GM23338 (cell line): ENCODE measurements at regions not wholly inside any gene's neighbourhood (a gene's known extent, or its start where the extent isn't known, plus 50 kb on each side); places are given as distances from the start of the nearest gene placed in this dataset.

Experiments
- ATAC-seq: fragments of 200-7000 bp; cut with Tn5 transposase; 3 replicates; pipeline ENCODE4 v1.9.1; 2020
- DNase-seq: peaks from one replicate; pipeline ENCODE4 v3.0.0-alpha.2; 2015; ENCODE audit warnings: low spot score
- H2AFZ ChIP-seq: fragments of 200-600 bp; sonication (generic); 2 replicates; pipeline ENCODE4 v1.8.0; 2016; ENCODE audit warnings: antibody characterized with exemption, mild to moderate bottlenecking, moderate library complexity
- H3F3A ChIP-seq: fragments of 200-600 bp; sonication (generic); replicated peaks from 2 replicates; pipeline ENCODE4 v1.8.0; 2017; ENCODE audit warnings: antibody characterized with exemption, mixed run types, low read depth
- H3K27ac ChIP-seq: fragments of 200-600 bp; sonication (generic); 2 replicates; pipeline ENCODE4 v1.6.1; 2016; ENCODE audit warnings: low read depth
- H3K27me3 ChIP-seq: fragments of 200-600 bp; sonication (generic); 2 replicates; pipeline ENCODE4 v1.8.0; 2016; ENCODE audit warnings: mild to moderate bottlenecking, mixed run types, moderate library complexity; ENCODE audit not compliant: insufficient read depth
- H3K36me3 ChIP-seq: fragments of 200-600 bp; sonication (generic); 2 replicates; pipeline ENCODE4 v1.8.0; 2016; ENCODE audit warnings: mild to moderate bottlenecking; ENCODE audit not compliant: insufficient read depth
- H3K4me1 ChIP-seq: fragments of 200-600 bp; sonication (generic); 2 replicates; pipeline ENCODE4 v1.8.0; 2016; ENCODE audit warnings: mild to moderate bottlenecking, moderate library complexity; ENCODE audit not compliant: insufficient read depth
- H3K4me2 ChIP-seq: fragments of 200-600 bp; sonication (generic); 2 replicates; pipeline ENCODE4 v1.7.1; 2017; ENCODE audit warnings: mixed run types
- H3K4me3 ChIP-seq: fragments of 200-600 bp; sonication (generic); 2 replicates; pipeline ENCODE4 v1.6.1; 2016; ENCODE audit warnings: mixed run types
- H3K79me2 ChIP-seq: fragments of 200-600 bp; sonication (generic); replicated peaks from 2 replicates; pipeline ENCODE4 v1.8.0; 2017; ENCODE audit warnings: mild to moderate bottlenecking; ENCODE audit not compliant: insufficient read depth
- H3K9me2 ChIP-seq: fragments of 200-600 bp; sonication (generic); 2 replicates; pipeline ENCODE4 v1.8.0; 2017; ENCODE audit not compliant: insufficient read depth
- H4K20me1 ChIP-seq: fragments of 200-600 bp; sonication (generic); replicated peaks from 2 replicates; pipeline ENCODE4 v1.8.0; 2017; ENCODE audit warnings: mild to moderate bottlenecking; ENCODE audit not compliant: insufficient read depth
- H3K27ac Mint-ChIP-seq: 2 replicates; pipeline ENCODE4 v1.8.0; 2020; ENCODE audit warnings: inconsistent platforms, mild to moderate bottlenecking, moderate library complexity, mixed read lengths
- H3K27me3 Mint-ChIP-seq: 3 replicates; pipeline ENCODE4 v1.8.0; 2022; ENCODE audit warnings: low read depth, mild to moderate bottlenecking, moderate library complexity, mixed read lengths, inconsistent platforms; ENCODE audit not compliant: insufficient read depth, poor library complexity
- H3K36me3 Mint-ChIP-seq: 3 replicates; pipeline ENCODE4 v1.8.0; 2021; ENCODE audit warnings: low read depth, mild to moderate bottlenecking, inconsistent platforms, moderate library complexity, mixed read lengths
- H3K4me1 Mint-ChIP-seq: 3 replicates; pipeline ENCODE4 v1.8.0; 2020; ENCODE audit warnings: mild to moderate bottlenecking, inconsistent platforms, mixed read lengths
- H3K4me3 Mint-ChIP-seq: 3 replicates; pipeline ENCODE4 v1.8.0; 2021; ENCODE audit warnings: moderate library complexity, mild to moderate bottlenecking, inconsistent platforms, mixed read lengths
- H3K9me3 Mint-ChIP-seq: 3 replicates; pipeline ENCODE4 v1.8.0; 2020; ENCODE audit warnings: moderate library complexity, mild to moderate bottlenecking, inconsistent platforms, mixed read lengths
- CREB1 ChIP-seq: fragments of 250-450 bp; sonication (Bioruptor Pico); IDR thresholded peaks from 2 replicates; pipeline ENCODE4 v1.5.0; 2020; ENCODE audit warnings: low read depth, mild to moderate bottlenecking, moderate library complexity
- CTCF ChIP-seq, 2 experiments: fragments of 200-600 bp in 1 of 2; sonication (generic) in 1 of 2; conservative IDR thresholded peaks; 2 replicates each; pipeline versions ENCODE4 v1.5.1 to v1.6.1; 2016 to 2017; ENCODE audit warnings: antibody characterized with exemption in 2 of 2, low read depth in 2 of 2, mild to moderate bottlenecking in 2 of 2, moderate library complexity in 1 of 2
- ETS1 ChIP-seq: IDR thresholded peaks from 2 replicates; pipeline ENCODE4 v1.6.1; 2016; ENCODE audit warnings: antibody characterized with exemption
- EZH2 ChIP-seq: fragments of 200-600 bp; sonication (generic); IDR thresholded peaks from one replicate; pipeline ENCODE4 v1.8.0; 2017; ENCODE audit warnings: antibody characterized with exemption, mild to moderate bottlenecking, low read depth; ENCODE audit not compliant: unreplicated experiment
- EZH2phosphoT487 ChIP-seq: fragments of 200-600 bp; sonication (generic); IDR thresholded peaks from one replicate; pipeline ENCODE4 v1.8.1; 2018; ENCODE audit warnings: antibody characterized with exemption; ENCODE audit not compliant: unreplicated experiment
- JUNB ChIP-seq: IDR thresholded peaks from one replicate; pipeline ENCODE4 v1.6.1; 2016; ENCODE audit warnings: antibody characterized with exemption; ENCODE audit not compliant: unreplicated experiment
- POLR2AphosphoS5 ChIP-seq: IDR thresholded peaks from 2 replicates; pipeline ENCODE4 v1.6.1; 2016; ENCODE audit warnings: antibody characterized with exemption, low read depth
- REST ChIP-seq: IDR thresholded peaks from one replicate; pipeline ENCODE4 v1.6.1; 2018; ENCODE audit warnings: antibody characterized with exemption; ENCODE audit not compliant: unreplicated experiment
- STAT1 ChIP-seq: IDR thresholded peaks from one replicate; pipeline ENCODE4 v1.6.1; 2016; ENCODE audit warnings: antibody characterized with exemption; ENCODE audit not compliant: unreplicated experiment
- ZNF114 ChIP-seq: fragments of 250-450 bp; sonication (Bioruptor Pico); IDR thresholded peaks from 2 replicates; pipeline ENCODE4 v1.5.0; 2020; ENCODE audit warnings: mild to moderate bottlenecking, moderate library complexity
- ZNF331 ChIP-seq: fragments of 250-450 bp; sonication (Bioruptor Pico); IDR thresholded peaks from 2 replicates; pipeline ENCODE4 v1.5.0; 2020; ENCODE audit warnings: low read depth, mild to moderate bottlenecking, moderate library complexity

GRCh38 chr10:90171014-90171722, 469.8 kb downstream of the KIF20B start:
- H3K4me1 ChIP-seq, result no peaks in the 10 kb centered on the region
- no peaks in the 10 kb centered on the region for H4K20me1 ChIP-seq
- H3K79me2 ChIP-seq, result no peaks in the 10 kb centered on the region
- H2AFZ ChIP-seq, result no peak overlapping the region
- H3K36me3 Mint-ChIP-seq, result no peaks in the 10 kb centered on the region
- no peaks in the 10 kb centered on the region for H3K4me1 Mint-ChIP-seq
- H3K27me3 Mint-ChIP-seq, result no peaks in the 10 kb centered on the region
- ATAC-seq (no peak), DNase-seq (no peak)
- no peaks in the 10 kb centered on the region for H3K36me3 ChIP-seq
- no peaks in the 10 kb centered on the region for H3K9me3 Mint-ChIP-seq
- no peak overlapping the region for H3K27ac ChIP-seq
- no peak overlapping the region for H3K4me3 ChIP-seq
- no peak overlapping the region for H3K4me2 ChIP-seq
- H3K9me2 ChIP-seq, result peaks cover 11% of the 10 kb centered on the region; the same call in 1 of the 2 replicates
- no peak overlapping the region for H3K4me3 Mint-ChIP-seq
- no peak overlapping the region for H3K27ac Mint-ChIP-seq
- TF ChIP-seq ZNF114, result no peak
- H3F3A ChIP-seq, result no peaks in the 10 kb centered on the region
- no peaks in the 10 kb centered on the region for H3K27me3 ChIP-seq

- no peaks in the 10 kb centered on the region for H3K36me3 ChIP-seq
- Mint-ChIP-seq H3K4me1 (no peaks in the 10 kb centered on the region), H3K27ac (no peak overlapping the region), H3K27me3 (no peaks in the 10 kb centered on the region), H3K4me3 (no peak overlapping the region), H3K9me3 (no peaks in the 10 kb centered on the region), H3K36me3 (no peaks in the 10 kb centered on the region)
- ATAC-seq, result no peak
- H2AFZ ChIP-seq, result no peak overlapping the region
- peaks cover 11% of the 10 kb centered on the region; the same call in 1 of the 2 replicates for H3K9me2 ChIP-seq
- H3K4me3 ChIP-seq, result no peak overlapping the region
- no peaks in the 10 kb centered on the region for H3K4me1 ChIP-seq
- no peaks in the 10 kb centered on the region for H3K27me3 ChIP-seq
- TF ChIP-seq ZNF331 (CRISPR knock-in tag), result no peak
- H3K4me2 ChIP-seq, result no peak overlapping the region
- no peaks in the 10 kb centered on the region for H4K20me1 ChIP-seq
- no peaks in the 10 kb centered on the region for H3F3A ChIP-seq
- H3K27ac ChIP-seq, result no peak overlapping the region
- H3K79me2 ChIP-seq, result no peaks in the 10 kb centered on the region
- no peak for DNase-seq
These were observed 473.1 kb downstream of the KIF20B start for GRCh38 chr10:90174531-90174930.

GRCh38 chr10:90175161-90175681, 473.8 kb downstream of the KIF20B start:
- H3K27ac ChIP-seq, result no peak overlapping the region
- no peak overlapping the region for H3K4me2 ChIP-seq
- no peaks in the 10 kb centered on the region for H3K9me3 Mint-ChIP-seq
- H3K27ac Mint-ChIP-seq, result no peak overlapping the region
- H3K36me3 ChIP-seq, result no peaks in the 10 kb centered on the region
- H3K27me3 ChIP-seq, result no peaks in the 10 kb centered on the region
- H3K9me2 ChIP-seq, result peaks cover 11% of the 10 kb centered on the region; the same call in 1 of the 2 replicates
- no peaks in the 10 kb centered on the region for H4K20me1 ChIP-seq
- no peaks in the 10 kb centered on the region for H3K4me1 Mint-ChIP-seq
- ATAC-seq, result no peak
- no peaks in the 10 kb centered on the region for H3K27me3 Mint-ChIP-seq
- H2AFZ ChIP-seq, result no peak overlapping the region
- no peak overlapping the region for H3K4me3 ChIP-seq
- no peaks in the 10 kb centered on the region for H3K36me3 Mint-ChIP-seq
- H3K4me3 Mint-ChIP-seq, result no peak overlapping the region
- no peaks in the 10 kb centered on the region for H3F3A ChIP-seq
- H3K79me2 ChIP-seq, result no peaks in the 10 kb centered on the region
- H3K4me1 ChIP-seq, result no peaks in the 10 kb centered on the region
- DNase-seq, result no peak
- TF ChIP-seq CTCF (conservative IDR thresholded peaks at IDR 0.05; ENCODE audit: low read depth in 2 of 2), result no peak
- TF ChIP-seq ZNF331 (CRISPR knock-in tag), result no peak
- TF ChIP-seq JUNB, result no peak
- TF ChIP-seq STAT1, result no peak
- TF ChIP-seq POLR2AphosphoS5, result no peak
- TF ChIP-seq CREB1 (CRISPR knock-in tag), result no peak
- no peak for TF ChIP-seq REST
- TF ChIP-seq ETS1, result no peak
- TF ChIP-seq EZH2phosphoT487, result no peak
- TF ChIP-seq EZH2, result no peak
